ENCODE measurements at regions not wholly inside any gene's neighbourhood (a gene's known extent, or its start where the extent isn't known, plus 50 kb on each side); places are given as distances from the start of the nearest gene placed in this dataset.

DNA sequence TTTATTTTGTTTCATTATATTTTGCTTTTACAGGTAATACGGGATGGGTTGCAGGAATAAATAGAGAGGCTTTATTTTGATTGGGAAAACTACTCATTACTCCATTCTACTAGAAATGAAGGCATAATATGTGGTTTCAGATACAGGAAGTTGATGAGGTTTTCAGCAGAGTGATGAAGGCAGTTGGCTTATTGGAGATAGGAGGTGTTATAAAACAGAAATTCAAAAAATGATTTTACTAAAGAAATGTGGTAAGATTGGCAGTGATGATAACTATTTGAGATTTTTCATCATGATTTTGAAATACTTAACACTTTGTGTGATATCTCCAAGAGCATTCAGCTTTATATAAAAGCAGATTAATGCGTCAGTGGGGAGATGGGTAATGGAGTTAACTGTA is 1445.7 kb upstream of the CADM2 start:
- TF ChIP-seq, protein P1, sequence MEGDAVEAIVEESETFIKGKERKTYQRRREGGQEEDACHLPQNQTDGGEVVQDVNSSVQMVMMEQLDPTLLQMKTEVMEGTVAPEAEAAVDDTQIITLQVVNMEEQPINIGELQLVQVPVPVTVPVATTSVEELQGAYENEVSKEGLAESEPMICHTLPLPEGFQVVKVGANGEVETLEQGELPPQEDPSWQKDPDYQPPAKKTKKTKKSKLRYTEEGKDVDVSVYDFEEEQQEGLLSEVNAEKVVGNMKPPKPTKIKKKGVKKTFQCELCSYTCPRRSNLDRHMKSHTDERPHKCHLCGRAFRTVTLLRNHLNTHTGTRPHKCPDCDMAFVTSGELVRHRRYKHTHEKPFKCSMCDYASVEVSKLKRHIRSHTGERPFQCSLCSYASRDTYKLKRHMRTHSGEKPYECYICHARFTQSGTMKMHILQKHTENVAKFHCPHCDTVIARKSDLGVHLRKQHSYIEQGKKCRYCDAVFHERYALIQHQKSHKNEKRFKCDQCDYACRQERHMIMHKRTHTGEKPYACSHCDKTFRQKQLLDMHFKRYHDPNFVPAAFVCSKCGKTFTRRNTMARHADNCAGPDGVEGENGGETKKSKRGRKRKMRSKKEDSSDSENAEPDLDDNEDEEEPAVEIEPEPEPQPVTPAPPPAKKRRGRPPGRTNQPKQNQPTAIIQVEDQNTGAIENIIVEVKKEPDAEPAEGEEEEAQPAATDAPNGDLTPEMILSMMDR (IDR thresholded peaks at IDR 0.05) = no peak
- Histone ChIP-seq H3K4me1 (no peaks in the 10 kb centered on the region), H3K27me3 (no peaks in the 10 kb centered on the region), H3K27ac (no peak overlapping the region), H3K4me3 (no peak overlapping the region), H3K36me3 (no peaks in the 10 kb centered on the region), H3K9me3 (no peaks in the 10 kb centered on the region)
- no peak for DNase-seq

DNA sequence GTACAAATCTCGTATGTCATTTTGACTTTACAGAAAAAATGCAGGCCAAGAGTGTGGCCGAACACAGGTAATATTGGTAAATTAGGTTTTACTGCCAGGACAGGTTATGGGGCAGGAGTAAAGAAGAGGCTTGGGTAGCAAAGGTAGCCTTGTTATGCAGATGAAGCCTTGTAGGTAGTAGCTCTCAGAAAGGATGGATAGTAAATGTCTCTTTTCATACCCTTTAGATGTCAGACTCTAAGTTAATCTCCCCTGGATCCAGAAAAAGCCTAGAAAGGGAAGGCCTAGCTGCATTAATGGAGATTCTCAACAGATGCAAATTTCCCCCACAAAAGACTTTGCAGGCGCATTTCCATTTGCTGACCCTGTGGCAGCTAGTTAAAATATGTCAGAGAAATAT is 1445.1 kb upstream of the CADM2 start:
- Histone ChIP-seq H3K27me3 (no peaks in the 10 kb centered on the region), H3K9me3 (no peaks in the 10 kb centered on the region), H3K4me3 (no peak overlapping the region), H3K4me1 (no peaks in the 10 kb centered on the region), H3K36me3 (no peaks in the 10 kb centered on the region), H3K27ac (no peak overlapping the region)
- no peak for DNase-seq
- TF ChIP-seq, protein P1 (IDR thresholded peaks at IDR 0.05) = no peak
- TF ChIP-seq POLR2A (IDR thresholded peaks at IDR 0.05) = no peak

DNA sequence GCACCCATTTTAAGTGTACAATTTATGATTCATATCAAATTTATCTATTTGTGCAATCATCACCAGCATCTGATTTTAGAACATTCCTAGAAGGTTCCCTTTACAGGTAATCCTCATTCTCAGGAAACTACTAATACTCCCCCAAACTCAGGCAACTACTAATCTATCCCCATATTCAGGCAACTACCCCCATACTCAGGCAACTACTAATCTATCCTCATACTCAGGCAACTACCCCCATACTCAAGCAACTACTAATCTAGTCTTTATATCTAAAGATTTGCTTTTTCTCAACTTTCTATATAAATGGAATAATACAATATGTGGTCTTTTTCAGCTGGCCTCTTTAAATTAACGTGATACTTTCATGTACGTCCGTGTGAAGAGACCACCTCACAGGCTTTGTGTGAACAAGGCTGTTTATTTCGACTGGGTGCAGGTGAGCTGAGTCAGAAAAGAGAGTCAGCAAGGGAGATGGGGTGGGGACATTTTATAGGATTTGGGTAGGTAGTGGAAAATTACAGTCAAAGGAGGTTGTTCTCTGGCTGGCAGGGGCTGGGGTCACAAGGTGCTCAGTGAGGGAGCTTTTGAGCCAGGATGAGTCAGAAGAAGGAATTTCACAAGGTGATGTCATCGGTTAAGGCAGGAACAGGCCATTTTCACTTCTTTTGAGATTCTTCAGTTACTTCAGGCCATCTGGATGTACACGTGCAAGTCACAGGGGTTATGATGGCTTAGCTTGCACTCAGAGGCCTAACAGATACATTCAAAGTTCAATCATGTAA is 1444.5 kb upstream of the CADM2 start:
- TF ChIP-seq POLR2A (IDR thresholded peaks at IDR 0.05) = no peak
- TF ChIP-seq, protein P1 (IDR thresholded peaks at IDR 0.05) = no peak
- no peak overlapping the region for H3K27ac ChIP-seq
- H3K9me3 ChIP-seq = no peaks in the 10 kb centered on the region
- H3K4me3 ChIP-seq = no peak overlapping the region
- DNase-seq = no peak
- no peaks in the 10 kb centered on the region for H3K27me3 ChIP-seq
- H3K36me3 ChIP-seq = no peaks in the 10 kb centered on the region
- H3K4me1 ChIP-seq = no peaks in the 10 kb centered on the region

DNA sequence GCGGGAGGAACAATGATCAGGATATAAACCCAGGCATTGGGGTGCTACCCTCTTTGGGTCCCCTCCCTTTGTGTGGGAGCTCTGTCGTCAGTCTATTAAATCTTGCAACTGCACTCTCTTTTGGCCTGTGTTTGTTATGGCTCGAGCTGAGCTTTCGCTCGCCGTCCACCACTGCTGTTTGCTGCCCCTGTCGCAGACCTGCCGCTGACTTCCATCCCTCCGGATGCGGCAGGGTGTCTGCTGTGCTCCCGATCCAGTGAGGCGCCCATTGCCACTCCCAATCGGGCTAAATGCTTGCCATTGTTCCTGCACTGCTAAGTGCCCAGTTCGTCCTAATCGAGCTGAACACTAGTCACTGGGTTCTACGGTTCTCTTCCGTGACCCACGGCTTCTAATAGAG is 1443.7 kb upstream of the CADM2 start:
- no peak for DNase-seq
- Histone ChIP-seq H3K4me3 (no peak overlapping the region), H3K36me3 (no peaks in the 10 kb centered on the region), H3K27ac (no peak overlapping the region), H3K27me3 (no peaks in the 10 kb centered on the region), H3K9me3 (no peaks in the 10 kb centered on the region), H3K4me1 (no peaks in the 10 kb centered on the region)
- TF ChIP-seq, protein P1 (IDR thresholded peaks at IDR 0.05) = no peak
- no peak for TF ChIP-seq POLR2A (IDR thresholded peaks at IDR 0.05)

DNA sequence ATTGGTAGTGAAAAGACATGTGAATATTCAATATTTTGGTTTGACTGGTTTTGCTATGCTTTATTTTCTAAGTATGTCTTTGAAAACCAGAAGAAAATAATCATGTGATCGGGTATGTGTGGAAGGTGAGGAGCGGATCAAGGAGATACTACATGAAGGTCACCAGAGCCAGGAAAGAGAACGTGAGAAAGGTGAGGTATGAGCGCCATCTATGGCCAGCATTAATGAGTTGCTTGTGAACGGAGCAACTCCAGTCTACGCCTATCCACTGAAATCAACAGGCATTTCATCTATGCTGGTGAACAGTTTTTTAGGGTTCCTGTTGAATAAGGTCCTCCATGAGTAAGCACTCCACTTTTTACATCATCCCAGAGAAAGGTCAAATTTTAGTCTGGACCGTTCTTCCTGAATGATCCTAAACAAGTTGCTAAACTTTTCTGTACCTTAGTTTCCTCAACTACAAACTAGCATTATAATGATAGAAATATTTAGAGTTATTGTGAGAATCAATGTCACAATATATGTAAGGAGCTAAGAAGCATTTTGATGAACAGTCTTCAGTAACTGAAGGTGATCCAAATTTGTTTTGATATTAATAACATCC is 1435.2 kb upstream of the CADM2 start:
- Histone ChIP-seq H3K27ac (no peak overlapping the region), H3K9me3 (no peaks in the 10 kb centered on the region), H3K36me3 (no peaks in the 10 kb centered on the region), H3K27me3 (no peaks in the 10 kb centered on the region), H3K4me1 (no peaks in the 10 kb centered on the region), H3K4me3 (no peak overlapping the region)
- TF ChIP-seq POLR2A (IDR thresholded peaks at IDR 0.05) = no peak
- TF ChIP-seq, protein P1 (IDR thresholded peaks at IDR 0.05) = no peak
- DNase-seq = no peak
